ENCODE measurements at regions not wholly inside any gene's neighbourhood (a gene's known extent, or its start where the extent isn't known, plus 50 kb on each side); places are given as distances from the start of the nearest gene placed in this dataset.

DNA sequence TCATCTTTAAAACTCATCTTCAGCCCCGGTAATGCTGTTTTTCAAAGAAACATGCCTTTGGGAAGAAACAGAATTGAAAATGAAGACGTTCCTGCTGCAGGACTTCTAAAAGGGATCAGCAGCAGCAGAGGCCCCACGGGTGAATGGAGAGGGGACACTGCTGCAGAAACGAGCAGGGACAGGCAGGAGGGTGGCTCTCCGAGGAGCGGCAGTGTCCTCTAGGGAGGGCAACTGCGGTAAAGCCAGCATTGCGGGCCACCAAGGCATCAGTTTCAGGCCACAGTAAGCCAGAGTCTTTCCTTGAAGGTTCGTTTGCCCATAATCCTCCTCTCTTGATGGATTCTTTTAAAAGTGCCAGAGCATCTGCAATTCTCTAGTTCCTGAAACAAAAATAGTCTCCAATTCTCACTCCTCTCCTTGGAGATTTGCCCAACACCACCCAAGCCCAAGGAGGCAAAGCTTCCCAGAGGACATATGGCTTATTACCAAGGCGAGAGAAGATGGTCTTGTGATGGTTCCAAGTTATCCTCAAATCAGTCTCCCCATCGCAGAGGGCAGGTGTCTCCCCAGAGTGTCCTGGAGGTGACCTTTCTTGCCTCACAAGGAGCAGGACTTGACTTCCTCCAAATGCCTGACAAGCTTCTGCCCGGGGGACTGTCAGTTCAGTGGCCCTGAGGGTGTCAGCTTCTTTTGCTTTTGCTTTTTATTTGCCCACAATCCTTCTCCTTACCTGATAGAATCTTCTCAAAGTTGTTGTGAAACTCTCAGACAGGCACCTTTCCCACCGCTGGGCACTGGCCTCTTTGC is 341.1 kb upstream of the B3GAT1 start:
- no peak for DNase-seq (ENCODE audit: low read depth, low spot score)

DNA sequence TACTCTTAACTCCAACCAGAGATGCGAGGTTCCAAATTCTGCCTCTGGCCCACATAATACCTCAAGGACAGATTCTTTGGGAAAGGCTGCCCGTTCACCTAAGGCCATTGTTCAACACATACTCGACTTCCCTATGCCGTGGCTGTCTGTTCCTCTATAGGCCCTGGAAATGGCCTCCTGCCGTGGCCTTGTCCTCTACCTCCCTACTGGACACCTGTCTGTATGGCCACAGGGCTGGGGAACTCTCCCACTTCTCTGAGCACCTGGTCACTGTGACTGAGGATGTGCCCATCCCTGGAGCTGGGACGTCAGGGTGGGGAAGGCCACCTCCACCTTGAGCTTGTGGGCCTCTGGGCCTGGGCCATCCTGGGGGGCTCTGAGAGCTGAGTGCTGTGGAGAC is 340.5 kb upstream of the B3GAT1 start:
- no peak for DNase-seq (ENCODE audit: low read depth, low spot score)

DNA sequence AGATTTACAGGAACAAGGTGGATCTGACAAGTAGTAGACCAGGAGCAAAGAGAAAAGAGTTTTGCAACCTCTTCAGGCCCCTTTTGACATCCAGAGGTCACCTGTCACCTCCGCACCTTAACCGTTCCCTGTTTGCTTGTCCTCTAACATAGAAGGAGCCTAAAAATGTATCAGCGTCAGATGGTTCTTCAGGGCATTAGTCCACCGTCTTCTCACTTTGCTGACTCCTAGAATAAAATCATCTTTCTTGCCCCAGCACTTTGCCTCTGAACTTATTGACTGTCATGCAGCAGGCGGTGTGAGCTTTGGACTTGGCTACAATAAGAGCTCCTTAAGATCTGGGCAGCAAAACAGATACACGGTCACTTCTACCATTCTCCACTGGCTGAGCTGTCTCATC is 339.7 kb upstream of the B3GAT1 start:
- no peak for DNase-seq (ENCODE audit: low read depth, low spot score)

DNA sequence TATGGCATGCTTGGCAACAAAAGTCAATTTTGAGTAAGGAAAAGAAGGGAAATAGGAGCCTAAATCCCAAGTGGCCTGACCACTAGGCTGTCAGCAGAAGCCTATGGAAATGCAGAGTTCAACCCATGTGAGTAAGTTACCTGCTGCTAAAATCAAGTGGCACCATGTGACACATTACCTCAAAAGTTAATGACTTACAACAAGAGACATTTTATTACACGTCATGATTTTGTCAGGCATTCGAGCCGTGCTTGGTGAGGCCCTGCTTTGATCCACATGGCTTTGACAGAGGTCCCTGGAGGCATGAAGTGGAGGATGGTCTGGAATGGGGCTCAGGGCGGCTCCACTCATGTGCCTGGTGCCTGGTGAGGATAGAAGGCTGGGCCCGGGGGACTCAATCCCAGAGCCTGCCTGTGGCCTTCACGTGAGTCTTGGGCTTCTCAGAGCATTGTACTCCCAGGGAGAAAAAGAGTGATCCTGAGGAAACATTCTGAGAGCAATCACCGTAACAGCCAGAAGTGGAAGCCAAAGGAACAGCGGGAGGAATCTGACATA is 339.1 kb upstream of the B3GAT1 start:
- DNase-seq (ENCODE audit: low read depth, low spot score) = no peak

DNA sequence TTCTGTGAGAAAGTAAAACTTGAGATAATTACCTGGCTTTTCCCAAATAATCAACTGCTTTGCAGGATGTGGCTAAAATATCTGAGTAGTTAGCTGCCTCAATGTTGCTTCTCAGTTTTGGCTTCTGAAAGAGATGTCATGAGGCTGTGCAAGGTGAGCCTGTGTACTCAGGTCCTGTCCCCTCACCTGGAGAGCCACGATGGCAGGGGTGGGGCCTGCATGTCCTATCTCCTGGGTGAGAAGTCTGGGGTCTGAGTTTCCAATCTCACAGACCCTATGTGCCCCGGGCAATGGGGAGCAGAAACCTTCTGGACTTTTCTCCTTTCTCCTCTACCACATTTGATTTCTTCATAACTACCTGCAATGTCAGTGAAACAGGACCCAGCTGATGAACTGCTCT is 338.6 kb upstream of the B3GAT1 start:
- DNase-seq (ENCODE audit: low read depth, low spot score) = no peak

DNA sequence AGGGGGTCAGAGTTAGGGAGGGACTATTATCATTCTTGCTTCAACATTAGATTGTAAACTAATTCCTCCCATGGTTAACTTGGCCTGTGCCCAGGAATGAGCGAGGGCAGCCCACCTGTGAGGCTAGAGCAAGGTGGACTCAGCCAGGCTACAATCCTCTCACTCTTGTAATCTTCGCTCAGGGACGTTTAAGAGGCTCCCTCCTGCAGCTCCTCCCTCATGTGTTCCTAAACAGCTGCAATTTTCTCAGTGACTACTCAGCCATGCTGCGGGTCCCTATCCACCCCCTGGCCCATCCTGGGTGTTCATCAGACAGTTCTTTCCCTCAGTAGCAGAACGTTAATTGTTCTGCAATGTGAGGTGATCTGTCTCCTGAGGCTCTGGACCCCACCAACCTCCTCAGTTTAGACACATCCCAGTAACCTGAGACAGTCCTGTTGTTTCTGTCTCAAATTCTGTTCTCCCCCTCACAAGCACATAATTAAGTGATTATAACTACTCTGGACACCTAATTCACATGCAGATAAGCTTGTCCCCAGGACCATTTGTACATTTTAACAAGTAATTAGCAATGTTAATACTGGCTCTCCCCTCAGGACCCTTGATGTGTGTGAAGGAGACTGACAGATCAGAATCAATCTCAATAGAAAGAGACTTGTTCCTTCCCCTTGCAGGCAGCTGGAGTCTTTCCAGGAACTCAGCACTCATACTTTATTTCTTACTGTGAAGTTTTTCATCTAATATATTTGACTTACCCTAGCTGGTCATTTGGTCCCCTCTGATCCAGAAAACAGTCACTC is 337.2 kb upstream of the B3GAT1 start:
- DNase-seq (ENCODE audit: low read depth, low spot score) = no peak

DNA sequence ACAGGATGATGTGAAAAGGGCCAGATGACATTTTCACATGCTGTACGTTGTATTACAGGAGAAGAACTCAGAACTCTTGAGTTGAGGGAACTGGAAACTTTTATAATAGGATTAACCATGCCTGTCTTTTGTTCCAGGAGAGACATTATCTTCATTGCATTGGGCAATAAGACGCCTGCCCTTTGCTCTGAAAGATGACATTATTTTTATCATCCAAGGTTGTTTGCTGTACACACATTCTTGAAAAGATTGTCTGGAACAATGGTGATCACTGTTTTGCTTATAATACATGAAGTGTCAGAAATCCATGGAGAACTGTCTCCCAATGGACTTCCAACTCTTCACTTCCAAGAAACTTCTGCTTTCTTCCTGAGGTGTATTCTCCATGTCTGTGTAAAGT is 334.6 kb upstream of the B3GAT1 start:
- DNase-seq (ENCODE audit: low read depth, low spot score) = no peak

DNA sequence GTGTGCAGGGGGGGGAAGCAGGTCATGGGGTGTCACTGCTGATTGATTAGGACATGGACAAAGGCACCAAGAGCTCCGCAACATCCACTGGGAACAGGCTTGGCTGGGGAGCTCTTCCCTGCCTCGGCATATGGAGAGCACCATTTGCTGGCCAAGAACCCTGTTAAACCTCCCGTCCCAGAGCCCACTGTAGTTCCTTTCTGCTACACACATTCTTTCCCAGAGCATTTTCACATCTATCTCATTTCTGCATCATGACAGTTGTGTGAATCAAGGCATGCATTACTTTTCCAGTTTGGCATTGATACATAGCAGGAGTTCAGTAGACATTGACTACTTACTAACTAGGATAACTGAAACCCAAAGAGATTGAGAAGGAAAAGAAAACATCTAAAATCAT is 333.4 kb upstream of the B3GAT1 start:
- DNase-seq (ENCODE audit: low read depth, low spot score) = no peak

DNA sequence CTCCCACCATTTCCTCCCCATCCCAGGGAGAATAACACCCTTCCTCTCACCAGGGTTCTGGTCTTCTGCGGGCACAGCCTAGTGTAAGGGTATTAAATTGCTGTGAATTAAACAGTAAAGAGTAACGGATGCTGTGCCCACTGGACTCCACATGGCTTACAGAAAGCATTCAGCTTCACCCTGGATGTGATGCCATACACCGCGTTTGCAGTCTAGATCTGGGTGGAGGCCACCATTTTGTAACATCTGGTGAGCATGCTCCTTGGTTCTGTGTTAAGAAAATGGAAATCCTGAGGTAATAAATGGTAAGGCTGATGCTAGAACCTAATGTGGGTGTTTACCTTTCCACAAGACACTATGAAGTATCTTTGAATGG is 331.8 kb upstream of the B3GAT1 start:
- no peak for DNase-seq (ENCODE audit: low read depth, low spot score)

DNA sequence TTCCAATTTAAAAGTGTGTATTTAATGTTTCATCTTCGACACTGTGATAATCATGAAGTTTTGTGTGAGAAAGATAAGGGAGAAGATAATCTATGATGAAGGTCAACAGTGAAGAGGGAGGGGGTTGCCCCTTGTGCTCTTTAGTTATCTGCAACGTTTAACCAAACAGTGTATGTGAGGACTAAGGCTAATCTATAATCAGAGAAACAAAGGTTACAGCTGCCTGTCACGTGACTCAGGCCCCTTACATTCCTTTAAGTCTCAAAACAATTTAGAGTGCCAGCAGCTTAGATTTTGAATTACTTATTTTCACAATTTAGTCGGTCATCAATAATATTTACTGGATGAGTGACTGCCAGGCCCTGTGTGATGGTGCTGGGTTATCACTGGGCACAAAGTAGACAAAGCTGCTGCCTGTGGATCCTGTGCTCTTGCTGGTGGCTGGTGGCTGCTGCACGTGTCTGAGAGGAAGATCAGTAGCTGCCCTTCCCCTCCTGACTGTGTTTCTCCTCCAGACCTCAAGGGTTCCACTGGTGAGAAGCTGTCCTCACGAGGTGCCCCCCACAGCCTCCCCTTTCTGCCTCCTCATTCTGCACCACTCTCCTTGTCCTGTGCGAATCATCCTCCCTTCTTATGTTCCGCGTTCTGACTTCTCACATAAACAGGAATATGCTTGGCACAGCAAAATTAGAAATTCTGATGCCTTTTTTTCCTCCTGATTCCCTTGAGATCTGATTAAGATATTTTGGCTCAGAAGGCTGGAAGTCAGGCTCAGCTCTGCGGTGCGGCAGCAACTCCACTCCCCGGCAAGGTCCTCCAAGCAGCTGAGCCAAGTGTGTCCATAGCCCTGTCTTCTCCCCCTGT is 331.1 kb upstream of the B3GAT1 start:
- no peak for DNase-seq (ENCODE audit: low read depth, low spot score)

DNA sequence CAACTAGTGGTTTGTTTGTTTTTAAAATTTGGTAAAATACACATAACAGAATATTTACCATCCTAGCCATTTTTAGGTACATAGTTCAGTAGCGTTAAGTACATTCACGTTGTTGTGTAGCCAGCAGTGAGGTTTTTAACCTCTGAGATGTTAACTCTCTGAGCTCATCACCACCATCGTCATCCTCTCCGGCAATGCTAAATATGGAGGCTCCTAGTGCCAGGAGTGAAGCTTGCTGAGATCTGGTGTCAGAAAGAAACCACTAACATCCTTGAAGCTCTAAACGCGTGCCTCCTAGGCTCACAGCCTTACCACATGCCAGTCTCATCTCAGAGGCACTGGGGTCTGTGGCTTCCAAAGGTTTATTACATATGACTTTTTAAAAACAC is 330.2 kb upstream of the B3GAT1 start:
- DNase-seq (ENCODE audit: low read depth, low spot score) = no peak

DNA sequence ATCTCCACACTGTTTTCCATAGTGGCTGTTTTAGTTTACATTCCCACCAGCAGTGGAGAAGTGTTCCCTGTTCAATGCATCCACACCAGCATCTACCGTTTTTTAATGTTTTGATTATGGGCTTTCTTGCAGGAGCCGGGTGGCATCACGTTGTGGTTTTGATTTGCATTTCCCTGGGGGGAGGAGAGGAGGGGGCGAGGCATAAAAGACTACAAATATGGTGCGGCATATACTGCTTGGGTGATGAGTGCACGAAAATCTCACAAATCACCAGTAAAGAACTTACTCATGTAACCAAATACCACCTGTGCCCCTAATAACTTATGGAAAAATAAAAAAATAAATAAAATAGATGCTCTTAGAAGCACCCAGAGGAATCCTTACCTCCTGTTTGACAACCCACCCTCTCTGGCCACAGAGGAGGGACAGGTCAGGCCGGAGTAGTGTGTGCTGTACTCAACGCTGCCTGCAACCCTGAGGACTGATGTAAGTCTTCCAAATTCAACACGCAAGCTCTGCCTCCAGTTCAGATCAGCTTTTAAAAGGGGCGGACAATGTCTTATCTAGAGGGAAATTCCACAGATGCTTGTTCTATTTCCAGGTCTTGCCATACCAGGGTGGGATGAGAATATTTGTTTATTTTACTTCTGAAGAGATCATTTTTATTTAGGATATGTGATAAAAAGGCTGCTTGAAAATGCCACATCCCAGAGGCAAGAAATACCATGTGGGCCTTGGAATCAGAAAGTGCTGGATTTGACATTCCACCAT is 329.6 kb upstream of the B3GAT1 start:
- DNase-seq (ENCODE audit: low read depth, low spot score) = no peak

DNA sequence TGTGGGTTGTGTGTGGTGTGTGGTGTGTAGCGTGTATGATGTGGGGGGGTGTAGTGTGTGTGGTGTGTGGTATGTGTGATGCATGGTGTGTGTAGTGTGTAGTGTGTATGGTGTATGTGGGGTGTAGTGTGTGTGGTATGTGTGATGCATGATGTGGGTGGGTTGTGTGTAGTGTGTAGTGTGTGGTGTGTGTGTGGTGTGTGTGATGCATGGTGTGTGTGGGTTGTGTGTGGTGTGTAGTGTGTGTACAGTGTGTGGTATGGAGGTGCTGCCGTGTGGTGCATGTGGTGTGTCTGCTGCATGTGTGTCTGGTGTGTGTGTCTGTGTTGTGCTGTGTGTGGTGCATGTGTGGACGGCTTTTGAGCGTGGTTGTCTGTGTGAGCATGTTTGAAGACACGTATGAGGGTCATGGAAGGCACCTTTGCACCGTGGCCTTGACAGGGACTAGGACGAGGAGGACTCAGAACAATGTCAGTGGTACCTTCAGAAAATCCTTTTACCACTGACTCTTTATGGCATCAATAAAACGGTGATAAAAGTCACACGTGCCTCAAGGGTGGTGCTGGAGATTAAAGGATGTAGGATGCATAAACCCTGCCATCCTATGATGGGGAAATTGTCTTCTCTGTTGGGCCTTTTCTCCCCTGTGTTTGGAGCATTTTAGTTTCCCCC is 328.7 kb upstream of the B3GAT1 start:
- DNase-seq (ENCODE audit: low read depth, low spot score) = no peak

DNA sequence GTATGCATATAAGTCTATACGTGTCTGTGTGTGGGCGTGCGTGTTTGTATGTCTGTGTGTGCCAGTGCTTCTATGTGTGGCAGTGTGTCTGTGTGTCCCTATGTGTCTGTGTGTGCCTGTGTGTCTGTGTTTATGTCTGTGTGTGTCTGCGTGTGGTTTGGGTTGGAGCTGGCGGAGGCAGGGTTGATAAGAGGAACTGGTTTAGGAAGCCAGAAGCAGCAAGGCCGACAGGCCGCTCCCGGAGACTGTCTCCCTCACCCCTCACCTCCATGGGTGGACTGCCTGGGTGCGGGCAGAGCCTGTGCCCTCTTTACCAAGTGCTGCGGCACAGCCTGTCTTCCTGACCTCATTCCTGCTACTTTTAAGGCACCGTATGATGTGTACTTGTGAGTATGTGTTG is 327.1 kb upstream of the B3GAT1 start:
- no peak for DNase-seq (ENCODE audit: low read depth, low spot score)

DNA sequence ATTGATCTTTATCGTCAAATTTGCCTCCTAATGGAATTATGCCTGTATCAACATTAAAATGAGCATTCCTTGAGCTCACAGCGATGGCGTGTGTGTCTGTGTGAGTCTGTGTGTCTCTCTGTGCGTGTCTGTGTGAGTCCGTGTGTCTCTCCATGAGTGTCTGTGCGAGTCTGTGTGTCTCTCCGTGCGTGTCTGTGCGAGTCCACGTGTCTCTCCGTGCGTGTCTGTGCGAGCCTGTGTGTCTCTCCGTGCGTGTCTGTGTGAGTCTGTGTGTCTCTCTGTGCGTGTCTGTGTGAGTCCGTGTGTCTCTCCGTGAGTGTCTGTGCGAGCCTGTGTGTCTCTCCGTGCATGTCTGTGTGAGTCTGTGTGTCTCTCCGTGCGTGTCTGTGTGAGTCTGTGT is 326.5 kb upstream of the B3GAT1 start:
- no peak for DNase-seq (ENCODE audit: low read depth, low spot score)

DNA sequence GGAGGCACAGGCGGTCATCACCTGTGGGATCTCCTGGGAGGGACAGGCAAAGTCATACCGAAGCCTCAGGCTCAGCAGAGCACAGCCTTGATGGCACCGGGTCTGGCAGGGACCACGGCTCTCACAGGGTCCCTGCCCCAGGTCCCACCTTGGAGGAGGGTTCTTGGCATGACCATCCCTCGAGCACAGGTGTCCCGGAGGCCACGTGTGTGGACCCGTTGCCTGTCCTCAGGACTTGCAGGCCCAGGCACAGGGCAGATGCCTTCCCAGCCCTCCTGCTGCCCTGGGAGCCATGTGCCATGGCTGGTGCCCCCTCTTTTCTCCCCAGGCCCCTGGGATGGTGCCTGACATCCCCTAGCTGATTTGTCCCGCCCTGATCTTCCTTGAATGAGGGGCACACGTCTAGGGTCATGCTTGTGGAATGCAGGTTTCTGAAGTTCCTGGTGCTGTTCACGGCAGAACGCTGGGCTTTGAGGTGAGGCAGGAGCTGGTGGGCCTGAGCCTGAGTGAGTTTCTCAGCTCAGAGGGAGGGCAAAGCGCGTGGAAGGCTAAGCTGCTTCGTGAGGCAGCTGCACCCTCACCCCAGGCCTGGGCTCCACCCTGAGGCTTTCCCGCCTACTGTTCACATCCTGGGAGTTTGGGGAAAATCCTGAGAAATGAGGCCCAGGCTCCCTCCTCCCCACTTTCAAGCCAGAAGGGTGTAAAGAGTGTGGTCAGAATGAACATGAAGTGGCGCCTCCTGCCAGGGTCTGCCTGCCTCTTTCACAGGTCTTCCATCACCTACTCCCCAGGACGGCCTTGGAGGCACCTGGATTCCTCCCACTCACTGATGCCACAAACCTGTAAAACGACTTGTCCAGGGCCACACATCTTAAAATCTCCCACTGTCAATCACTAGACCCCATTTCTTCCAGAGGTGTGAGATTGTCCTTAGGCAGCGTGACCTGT is 325.8 kb upstream of the B3GAT1 start:
- DNase-seq (ENCODE audit: low read depth, low spot score) = no peak

DNA sequence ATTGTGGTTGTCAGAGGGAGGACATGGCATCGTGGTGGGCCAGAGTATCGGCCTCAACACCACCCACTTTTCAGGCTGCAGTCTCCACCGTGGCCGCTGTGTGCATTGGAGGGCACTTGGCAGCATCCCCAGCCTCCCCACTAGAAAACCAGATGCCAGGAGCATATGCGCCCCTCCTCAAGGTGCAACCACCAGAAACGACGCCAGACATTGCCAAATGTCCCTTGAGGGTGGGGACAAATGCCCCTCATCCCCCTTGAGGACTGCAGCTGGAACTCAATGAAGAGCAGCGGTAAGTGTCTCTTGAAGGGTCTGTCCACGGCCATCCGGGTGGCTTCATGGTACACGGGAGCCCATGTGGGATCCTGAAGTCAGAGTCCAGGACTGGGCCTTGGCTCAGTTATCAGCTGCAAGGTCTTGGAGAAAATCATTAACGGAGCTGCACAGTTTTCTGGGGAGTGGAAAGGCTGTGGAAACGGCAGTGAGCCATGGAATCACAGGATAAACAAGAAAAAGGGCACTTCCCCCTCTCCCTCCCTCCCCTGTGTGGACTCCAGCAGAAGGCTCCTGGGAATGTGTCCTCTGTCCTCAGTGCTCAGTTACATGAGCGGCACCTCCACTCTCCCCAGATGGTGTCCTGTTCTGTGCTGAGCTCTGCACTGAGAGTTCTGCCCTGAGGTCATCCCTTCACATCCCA is 324.4 kb upstream of the B3GAT1 start:
- no peak for DNase-seq (ENCODE audit: low read depth, low spot score)

DNA sequence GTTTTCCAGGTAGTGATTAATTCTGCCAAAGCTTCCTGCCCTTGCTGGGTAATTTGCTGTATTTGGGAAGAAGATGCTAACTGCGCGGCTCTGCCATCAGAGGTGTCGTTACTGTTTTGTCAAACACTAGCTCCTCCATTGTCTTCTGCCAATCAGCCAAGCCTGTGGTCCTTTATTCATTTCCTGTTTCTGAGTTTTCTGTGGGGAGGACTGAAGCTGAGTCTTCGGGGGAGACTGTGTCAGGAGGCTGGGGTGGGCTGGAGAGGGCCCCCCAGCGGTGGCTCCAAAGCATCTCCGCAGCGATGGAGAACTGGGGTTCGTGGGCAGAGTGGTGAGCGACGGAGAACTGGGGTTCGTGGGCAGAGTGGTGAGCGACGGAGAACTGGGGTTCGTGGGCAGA is 322.9 kb upstream of the B3GAT1 start:
- DNase-seq (ENCODE audit: low read depth, low spot score) = no peak

Measured in pulmonary artery endothelial cell (primary cell).